ENCODE measurements at regions not wholly inside any gene's neighbourhood (a gene's known extent, or its start where the extent isn't known, plus 50 kb on each side); places are given as distances from the start of the nearest gene placed in this dataset.

- TF ChIP-seq EZH2phosphoT487 (IDR thresholded peaks at IDR 0.05; ENCODE audit: low read depth), result no peak
- TF ChIP-seq CTCF (IDR thresholded peaks at IDR 0.05; ENCODE audit: low read depth, low read length), result no peak
Observed at GRCh38 chr18:73835039-73835438, 312.6 kb downstream of the FBXO15 start.

GRCh38 chr18:73831688-73832087 is 315.9 kb downstream of the FBXO15 start:
- no peaks in the 10 kb centered on the region for H4K20me1 ChIP-seq (ENCODE audit: insufficient read depth, low read length)
- no peaks in the 10 kb centered on the region for H3K79me2 ChIP-seq (ENCODE audit: low read length)
- no peak for TF ChIP-seq CTCF (IDR thresholded peaks at IDR 0.05; ENCODE audit: low read depth, low read length)
- no peak for TF ChIP-seq EZH2phosphoT487 (IDR thresholded peaks at IDR 0.05; ENCODE audit: low read depth)
- no peaks in the 10 kb centered on the region for H3K36me3 ChIP-seq (replicated peaks; ENCODE audit: low read depth, low read length)
- no peaks in the 10 kb centered on the region for H3K4me1 ChIP-seq (ENCODE audit: low read length)
- H3K9ac ChIP-seq (ENCODE audit: low read length), result no peak overlapping the region
- H3K27ac ChIP-seq (ENCODE audit: low read length), result no peak overlapping the region
- no peak overlapping the region for H3K4me3 ChIP-seq (ENCODE audit: low read length)
- H3K4me2 ChIP-seq (ENCODE audit: low read length), result no peak overlapping the region
- no peaks in the 10 kb centered on the region; the same call in 1 of the 2 replicates for H3K27me3 ChIP-seq (ENCODE audit: low read depth, low read length)
- no peak overlapping the region for H2AFZ ChIP-seq (ENCODE audit: low read depth, low read length)
- no peaks in the 10 kb centered on the region for H3K9me3 ChIP-seq (ENCODE audit: insufficient read depth, low read length)

More at GRCh38 chr18:73835039-73835438, 312.6 kb downstream of the FBXO15 start:
- Histone ChIP-seq H2AFZ (ENCODE audit: low read depth, low read length) (no peak overlapping the region), H4K20me1 (ENCODE audit: insufficient read depth, low read length) (no peaks in the 10 kb centered on the region), H3K4me1 (ENCODE audit: low read length) (no peaks in the 10 kb centered on the region), H3K4me3 (ENCODE audit: low read length) (no peak overlapping the region), H3K27me3 (ENCODE audit: low read depth, low read length) (no peaks in the 10 kb centered on the region), H3K9ac (ENCODE audit: low read length) (no peak overlapping the region), H3K36me3 (replicated peaks; ENCODE audit: low read depth, low read length) (no peaks in the 10 kb centered on the region), H3K9me3 (ENCODE audit: insufficient read depth, low read length) (no peaks in the 10 kb centered on the region), H3K4me2 (ENCODE audit: low read length) (no peak overlapping the region), H3K79me2 (ENCODE audit: low read length) (no peaks in the 10 kb centered on the region), H3K27ac (ENCODE audit: low read length) (no peak overlapping the region)

GRCh38 chr18:73829146-73829545 is 318.5 kb downstream of the FBXO15 start:
- no peaks in the 10 kb centered on the region for H3K4me1 ChIP-seq (ENCODE audit: low read length)
- no peaks in the 10 kb centered on the region for H3K79me2 ChIP-seq (ENCODE audit: low read length)
- TF ChIP-seq CTCF (IDR thresholded peaks at IDR 0.05; ENCODE audit: low read depth, low read length) (no peak), EZH2phosphoT487 (IDR thresholded peaks at IDR 0.05; ENCODE audit: low read depth) (no peak)
- no peaks in the 10 kb centered on the region for H3K9me3 ChIP-seq (ENCODE audit: insufficient read depth, low read length)
- no peaks in the 10 kb centered on the region for H3K36me3 ChIP-seq (replicated peaks; ENCODE audit: low read depth, low read length)
- H3K4me2 ChIP-seq (ENCODE audit: low read length), result no peak overlapping the region
- no peak overlapping the region for H3K9ac ChIP-seq (ENCODE audit: low read length)
- no peak overlapping the region for H2AFZ ChIP-seq (ENCODE audit: low read depth, low read length)
- no peaks in the 10 kb centered on the region for H4K20me1 ChIP-seq (ENCODE audit: insufficient read depth, low read length)
- H3K27me3 ChIP-seq (ENCODE audit: low read depth, low read length), result peaks cover 2% of the 10 kb centered on the region; the same call in 1 of the 2 replicates
- no peak overlapping the region for H3K4me3 ChIP-seq (ENCODE audit: low read length)
- H3K27ac ChIP-seq (ENCODE audit: low read length), result no peak overlapping the region

GRCh38 chr18:73827801-73828200 is 319.8 kb downstream of the FBXO15 start:
- Histone ChIP-seq H3K36me3 (replicated peaks; ENCODE audit: low read depth, low read length) (no peaks in the 10 kb centered on the region), H3K9ac (ENCODE audit: low read length) (no peak overlapping the region), H3K4me2 (ENCODE audit: low read length) (no peak overlapping the region), H4K20me1 (ENCODE audit: insufficient read depth, low read length) (no peaks in the 10 kb centered on the region), H3K27me3 (ENCODE audit: low read depth, low read length) (peaks cover 2% of the 10 kb centered on the region; the same call in 1 of the 2 replicates), H3K4me1 (ENCODE audit: low read length) (no peaks in the 10 kb centered on the region), H3K4me3 (ENCODE audit: low read length) (no peak overlapping the region), H3K9me3 (ENCODE audit: insufficient read depth, low read length) (no peaks in the 10 kb centered on the region), H3K27ac (ENCODE audit: low read length) (no peak overlapping the region), H2AFZ (ENCODE audit: low read depth, low read length) (no peak overlapping the region), H3K79me2 (ENCODE audit: low read length) (no peaks in the 10 kb centered on the region)
- TF ChIP-seq EZH2phosphoT487 (IDR thresholded peaks at IDR 0.05; ENCODE audit: low read depth) (no peak), CTCF (IDR thresholded peaks at IDR 0.05; ENCODE audit: low read depth, low read length) (no peak)

Data from OCI-LY3 (cell line).